ENCODE measurements at regions not wholly inside any gene's neighbourhood (a gene's known extent, or its start where the extent isn't known, plus 50 kb on each side); places are given as distances from the start of the nearest gene placed in this dataset.

DNA sequence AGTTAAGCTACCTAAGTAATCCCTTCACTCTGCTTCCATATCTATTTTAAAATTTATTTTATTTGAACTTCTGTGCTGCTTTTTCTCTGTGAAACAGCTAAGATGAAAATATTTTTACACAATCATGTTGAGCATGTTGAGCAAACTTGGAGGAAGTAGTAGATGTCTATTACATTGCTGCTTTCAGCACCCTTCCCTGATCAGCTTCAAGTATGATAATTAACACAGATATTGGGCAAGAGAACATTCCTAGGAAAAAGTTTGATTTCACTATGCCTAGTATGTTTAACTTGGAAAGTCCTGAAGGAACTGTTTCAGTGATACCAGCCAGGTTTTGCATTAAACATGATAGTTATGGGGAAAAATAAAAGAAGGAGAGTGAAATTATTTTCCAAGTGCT, 283.6 kb downstream of the ELAVL2 start:
- DNase-seq (ENCODE audit: low spot score) = no peak

DNA sequence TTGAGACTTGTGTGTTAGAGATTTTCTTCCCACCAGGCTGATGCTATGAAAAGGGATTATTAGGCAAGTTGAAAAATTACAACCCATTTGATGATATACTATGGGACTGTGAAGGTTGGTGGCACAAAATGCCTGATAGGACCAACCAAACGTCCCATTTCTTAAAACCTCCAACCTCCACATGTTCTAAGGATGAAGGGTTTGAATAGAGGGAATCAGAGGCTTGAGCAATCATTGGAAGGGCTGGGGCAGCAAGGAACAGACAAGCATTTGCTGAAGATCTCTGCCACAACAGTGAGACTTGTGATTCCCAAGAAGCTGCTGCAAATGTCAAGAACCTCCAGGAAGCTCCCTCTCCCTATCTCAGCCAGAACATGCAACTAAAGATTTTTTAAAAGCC, 283.1 kb downstream of the ELAVL2 start:
- no peak for DNase-seq (ENCODE audit: low spot score)

DNA sequence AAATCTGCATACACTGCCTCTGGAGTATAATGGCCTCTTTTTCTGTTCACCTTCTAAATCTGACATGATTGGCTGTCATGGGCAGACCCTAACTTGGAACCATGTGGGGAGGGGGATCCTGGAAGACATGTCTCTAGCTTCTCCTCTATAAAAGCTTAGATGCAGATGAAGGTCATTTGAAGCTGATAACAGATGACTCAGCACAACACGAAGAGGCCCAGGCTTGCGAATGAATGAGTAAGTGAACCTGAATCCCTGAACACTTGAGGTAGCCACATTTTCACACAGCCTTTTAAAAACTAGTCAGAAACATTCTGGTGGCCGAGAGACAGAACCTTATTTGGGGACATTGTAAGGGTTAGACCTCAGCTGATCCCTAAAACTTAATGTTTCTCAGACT, 282.6 kb downstream of the ELAVL2 start:
- no peak for DNase-seq (ENCODE audit: low spot score)

DNA sequence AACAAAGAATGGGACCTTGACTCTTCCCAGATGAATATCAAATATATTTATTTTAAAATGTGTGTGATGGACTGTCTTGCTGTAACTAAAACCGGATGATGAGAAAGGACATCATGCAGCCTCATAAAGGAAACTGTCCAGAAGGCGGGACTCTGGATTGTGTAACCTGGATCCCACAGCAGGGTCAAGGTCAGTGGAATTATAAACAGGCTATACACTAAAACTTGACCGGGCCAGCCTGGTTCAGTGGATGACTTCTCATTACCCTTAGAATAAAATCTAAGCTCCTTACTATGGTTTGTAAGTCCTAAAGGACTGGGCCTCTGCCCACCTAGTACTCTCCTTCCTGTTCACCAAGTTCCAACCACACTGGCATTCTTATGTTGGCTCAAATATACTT, 280.3 kb downstream of the ELAVL2 start:
- DNase-seq (ENCODE audit: low spot score) = no peak

DNA sequence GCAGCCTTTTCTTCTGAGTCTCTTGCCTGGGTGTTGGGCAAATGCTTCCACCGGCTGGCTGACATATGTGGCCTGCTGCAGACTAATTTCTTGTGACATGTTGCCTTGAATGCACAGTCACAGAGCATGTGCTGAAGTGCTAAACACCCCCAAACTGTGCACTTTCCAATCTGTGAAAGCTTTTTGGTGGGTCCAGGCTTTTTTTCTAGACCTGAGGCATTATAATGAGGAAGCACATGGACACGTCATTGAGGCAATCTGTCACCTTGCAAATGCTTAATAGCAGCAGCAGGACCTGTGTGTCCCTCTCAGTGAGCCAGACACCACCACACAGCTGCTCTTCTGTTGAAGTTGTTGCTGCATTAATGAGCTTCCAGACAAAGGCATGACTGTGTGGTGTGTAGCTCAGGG, 274.7 kb downstream of the ELAVL2 start:
- no peak for DNase-seq (ENCODE audit: low spot score)

DNA sequence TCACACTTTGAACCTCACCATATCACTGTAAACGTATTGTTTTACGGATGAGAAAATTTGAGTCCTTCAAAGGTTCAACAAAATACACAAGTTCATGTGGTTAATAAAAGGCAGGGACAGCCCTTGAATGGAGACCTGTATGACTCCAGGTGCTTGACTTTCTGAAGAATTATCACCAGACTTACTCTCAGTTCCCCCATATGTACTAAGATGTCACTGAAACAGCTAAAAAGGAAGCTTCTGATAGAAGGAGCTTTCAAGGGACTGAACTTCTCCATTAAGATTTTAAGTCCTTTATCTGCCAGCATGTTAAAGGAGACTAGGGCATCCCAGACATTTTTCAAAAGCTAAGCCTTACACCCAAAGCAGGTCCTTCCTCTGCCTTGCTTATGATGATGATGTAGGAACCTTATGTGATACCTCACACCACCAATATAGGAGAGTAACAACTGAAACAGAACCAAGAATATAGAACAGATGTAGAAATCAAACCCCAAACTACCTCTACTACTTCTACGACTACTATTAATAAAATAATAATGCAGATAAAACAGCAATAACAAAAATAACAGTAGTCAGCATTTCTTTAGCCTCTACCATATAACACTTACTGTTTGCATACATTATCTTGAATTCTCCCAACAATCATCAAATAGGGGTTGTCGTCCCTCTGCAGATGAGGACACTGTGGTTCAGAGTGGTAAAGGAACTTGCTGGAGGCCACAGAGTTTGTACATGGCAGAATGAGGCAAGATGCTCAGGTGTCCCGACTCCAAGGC, 273.9 kb downstream of the ELAVL2 start:
- no peak for DNase-seq (ENCODE audit: low spot score)

DNA sequence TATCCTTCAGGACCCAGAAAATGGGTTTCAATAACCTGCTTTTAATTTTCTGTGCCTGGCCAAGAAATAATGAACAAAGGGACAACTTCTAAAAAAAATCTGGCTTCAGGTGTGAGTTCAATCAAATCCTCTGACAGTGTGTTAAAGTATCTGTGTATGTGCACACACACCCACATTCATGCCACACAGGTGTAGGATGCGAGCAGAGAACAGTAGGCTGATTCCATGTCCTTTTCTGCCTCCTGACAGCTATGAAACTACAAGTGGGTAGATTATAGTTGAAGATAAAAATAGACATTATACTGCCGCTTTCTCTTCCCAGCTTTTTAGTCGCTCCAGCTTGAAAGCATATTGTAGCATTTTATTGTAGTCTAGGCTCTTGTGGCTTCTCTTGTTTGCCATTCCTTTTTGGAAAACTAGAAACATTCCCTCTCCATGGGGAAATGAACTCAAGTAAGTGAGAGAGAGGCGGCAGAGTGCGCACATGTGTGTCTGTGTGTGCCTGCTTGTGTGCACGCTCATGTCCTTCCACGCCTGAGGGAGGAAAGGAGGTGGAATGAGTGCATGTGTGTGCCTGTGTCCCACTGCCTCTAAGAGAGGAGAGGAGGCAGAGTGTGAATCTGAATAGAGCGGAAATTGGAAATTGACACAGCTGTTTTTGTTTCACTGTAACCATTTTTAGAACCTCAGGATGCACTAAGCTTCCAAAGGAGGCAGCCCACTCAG, 273.0 kb downstream of the ELAVL2 start:
- DNase-seq (ENCODE audit: low spot score) = no peak

DNA sequence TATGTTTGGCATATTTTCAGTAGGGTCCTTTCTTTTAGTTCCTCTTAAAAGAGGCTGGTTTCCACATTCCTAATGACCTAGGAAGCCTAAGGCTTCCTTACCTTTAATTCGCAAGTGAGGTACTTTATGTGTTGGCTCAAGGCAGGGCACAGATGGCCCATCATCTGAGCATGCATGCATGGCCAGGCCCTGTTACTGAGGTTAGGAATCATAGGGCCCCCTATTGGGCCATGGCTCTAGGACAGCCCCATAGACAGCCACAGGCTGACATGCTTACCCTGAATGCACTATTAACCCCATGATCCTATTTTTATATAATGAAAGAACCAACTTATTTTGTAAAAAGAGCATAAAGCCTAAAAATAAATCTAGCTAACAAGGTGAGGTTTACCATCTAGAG, 271.4 kb downstream of the ELAVL2 start:
- no peak for DNase-seq (ENCODE audit: low spot score)

DNA sequence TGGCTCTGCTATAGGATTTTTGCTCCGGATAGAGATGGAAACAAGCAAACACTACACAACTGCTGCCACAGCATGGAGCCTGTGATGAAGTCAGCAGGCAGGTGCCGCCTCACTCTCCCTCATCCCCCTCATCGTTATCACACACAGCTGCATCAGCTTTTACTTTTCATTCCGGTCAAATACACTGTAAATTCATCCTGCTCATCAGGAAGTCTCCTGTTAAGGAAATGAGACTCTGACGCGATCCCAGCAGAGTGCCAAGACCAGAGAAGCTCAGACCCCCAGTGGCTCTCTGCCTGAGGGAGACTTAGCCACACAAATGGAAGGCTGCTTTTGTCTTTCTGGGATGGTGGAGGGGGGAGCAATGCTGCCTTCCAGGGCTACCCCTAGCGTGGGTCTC, 270.2 kb downstream of the ELAVL2 start:
- no peak for DNase-seq (ENCODE audit: low spot score)

DNA sequence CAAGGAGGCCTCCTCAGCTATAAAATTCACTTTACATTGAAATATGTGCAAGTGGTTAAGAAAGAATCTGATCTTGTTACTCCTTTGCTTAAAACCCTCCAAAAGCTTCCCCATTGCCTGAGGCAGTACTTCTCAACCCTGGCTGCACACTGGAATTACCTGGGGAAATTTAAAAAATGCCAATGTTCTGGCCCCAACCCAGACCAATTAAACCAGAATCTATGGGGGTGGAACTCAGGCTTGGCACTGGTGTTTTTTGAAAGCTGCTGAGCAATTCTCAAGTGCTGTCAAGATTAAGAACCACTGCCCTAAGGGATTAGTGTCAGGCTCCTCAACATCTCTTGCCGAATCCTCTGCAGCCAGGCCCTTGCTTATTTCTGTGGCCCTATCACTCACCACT, 269.6 kb downstream of the ELAVL2 start:
- DNase-seq (ENCODE audit: low spot score) = no peak

DNA sequence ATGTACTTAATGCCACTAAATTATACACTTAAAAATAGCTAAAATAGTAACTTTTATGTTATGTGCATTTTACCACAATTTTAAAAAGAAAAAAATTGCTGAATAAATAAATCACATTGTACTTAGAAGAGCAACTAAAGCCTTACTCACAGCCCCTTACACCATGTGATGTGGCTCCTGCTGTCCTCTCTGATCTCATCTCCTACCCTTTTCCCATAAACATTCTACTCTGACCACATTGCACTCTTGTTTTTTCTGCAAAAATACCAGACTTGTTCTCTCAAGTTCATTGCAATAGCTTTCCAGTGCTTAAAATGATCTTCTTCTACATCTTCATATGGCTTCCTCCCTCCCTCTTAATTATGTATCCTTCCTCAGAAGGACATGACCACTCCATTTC, 268.4 kb downstream of the ELAVL2 start:
- DNase-seq (ENCODE audit: low spot score) = no peak

DNA sequence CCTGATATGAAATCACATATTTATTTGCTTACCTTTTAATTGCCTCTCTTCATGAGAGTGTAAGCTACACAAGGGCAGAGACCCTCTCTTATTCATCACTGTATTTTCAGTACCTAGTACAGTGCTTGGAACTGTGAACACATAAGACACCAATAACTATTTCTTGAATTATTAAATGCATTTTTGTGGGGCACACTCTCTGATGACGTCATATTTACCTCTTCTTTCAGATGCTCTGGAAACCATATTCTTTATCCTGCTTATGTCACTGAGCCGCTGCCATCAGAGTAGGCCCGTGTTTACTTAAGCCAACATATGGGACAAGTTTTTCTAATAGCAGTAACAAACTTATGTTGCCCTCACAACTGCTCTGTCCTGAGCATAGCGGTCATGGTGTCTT, 266.5 kb downstream of the ELAVL2 start:
- DNase-seq (ENCODE audit: low spot score) = no peak

DNA sequence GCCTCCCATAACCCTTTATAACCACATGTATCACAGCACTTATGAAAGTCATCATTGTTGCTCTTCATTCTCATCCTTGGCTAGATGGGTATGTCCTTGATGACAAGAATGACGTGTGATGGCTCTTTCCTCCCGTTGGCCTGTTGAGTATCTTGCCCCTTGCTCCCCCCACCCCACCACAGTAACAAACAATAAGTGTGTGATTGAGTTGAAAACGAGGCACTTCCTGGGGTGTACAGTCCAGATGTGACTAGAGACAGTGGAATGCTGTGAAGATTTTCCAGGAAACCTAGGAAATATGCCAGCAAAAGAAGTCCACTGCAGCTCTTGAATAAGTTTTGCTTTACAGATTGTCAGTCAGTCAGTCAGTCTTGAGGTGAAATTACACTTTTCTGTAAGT, 262.5 kb downstream of the ELAVL2 start:
- DNase-seq (ENCODE audit: low spot score) = no peak

DNA sequence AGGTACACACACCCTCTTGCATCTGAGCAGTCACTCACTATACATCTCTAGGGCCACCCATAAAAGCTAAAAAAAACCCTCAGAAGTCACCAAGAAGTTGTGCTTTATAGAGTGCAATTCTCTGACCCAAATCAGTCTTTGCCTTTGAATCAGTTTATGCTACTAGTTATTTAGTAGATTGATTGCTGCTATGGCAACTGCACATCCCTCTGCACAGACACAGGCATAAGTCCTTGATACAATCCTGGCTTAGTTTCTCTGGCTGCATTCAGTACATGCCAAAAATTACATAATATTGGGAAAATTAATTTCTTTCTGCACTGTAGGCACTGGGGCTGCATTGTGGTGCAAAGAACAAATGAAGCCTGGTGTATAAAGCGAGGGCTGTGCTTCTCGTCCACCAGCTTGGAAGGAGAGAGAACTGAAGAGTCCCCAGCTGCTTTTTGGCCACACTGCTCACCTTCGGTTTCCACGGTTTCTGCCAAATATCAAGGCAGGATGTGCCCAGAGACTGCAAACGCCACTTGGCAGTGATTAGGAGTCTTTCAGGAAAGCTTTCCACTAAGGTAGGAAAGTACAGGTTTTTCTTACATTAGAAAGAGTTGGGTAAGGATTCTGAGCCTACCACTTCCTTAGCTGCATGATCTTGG, 258.4 kb downstream of the ELAVL2 start:
- no peak for DNase-seq (ENCODE audit: low spot score)

DNA sequence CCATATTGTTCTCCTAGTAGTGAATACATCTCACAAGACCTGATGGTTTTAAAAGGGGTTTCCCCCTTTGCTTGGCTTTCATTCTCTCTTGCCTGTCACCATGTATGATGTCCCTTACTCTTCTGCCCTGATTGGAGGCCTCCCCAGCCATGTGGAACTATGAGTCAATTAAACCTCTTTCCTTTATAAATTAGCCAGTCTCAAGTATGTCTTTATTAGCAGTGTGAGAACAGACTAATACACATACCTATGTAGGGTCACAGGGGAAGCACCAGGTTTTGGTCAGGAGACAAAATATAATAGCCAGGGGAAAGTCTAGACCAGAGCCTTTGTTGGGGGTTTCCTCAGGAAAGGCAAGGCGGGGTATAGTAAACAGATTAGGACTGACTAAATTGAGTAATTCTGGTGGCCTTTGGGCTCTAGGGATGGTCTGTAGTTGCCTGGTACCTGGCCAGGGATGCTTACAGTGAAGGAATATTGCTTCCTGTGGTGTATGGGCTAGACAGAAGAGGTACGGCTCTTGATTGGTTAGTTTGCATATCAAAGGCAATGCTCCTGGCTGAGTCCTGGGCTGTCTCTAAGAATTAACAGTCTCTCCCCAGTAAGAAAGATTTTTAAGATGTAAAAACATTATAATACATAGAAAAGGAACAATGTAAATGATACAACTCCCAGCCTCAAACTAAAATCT, 254.5 kb downstream of the ELAVL2 start:
- DNase-seq (ENCODE audit: low spot score) = no peak

DNA sequence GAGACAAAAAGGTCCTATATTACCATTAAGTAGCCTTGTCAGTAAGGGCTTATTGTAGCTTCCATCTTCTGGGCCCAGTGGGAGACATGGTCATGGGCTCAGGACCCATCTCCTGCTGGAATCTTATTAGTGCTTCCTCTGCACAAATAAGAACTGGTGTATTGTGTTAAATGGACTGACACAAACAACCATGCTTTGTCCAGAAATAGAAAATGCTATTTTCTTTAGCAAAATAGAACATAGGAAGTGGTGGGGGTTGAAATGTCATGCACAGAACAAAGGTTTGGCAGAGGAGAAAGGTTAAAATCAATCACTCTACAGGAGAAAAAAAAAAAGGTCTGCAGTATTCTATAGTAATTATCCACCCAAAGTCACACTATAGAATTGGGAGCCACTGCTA, 252.2 kb downstream of the ELAVL2 start:
- no peak for DNase-seq (ENCODE audit: low spot score)

DNA sequence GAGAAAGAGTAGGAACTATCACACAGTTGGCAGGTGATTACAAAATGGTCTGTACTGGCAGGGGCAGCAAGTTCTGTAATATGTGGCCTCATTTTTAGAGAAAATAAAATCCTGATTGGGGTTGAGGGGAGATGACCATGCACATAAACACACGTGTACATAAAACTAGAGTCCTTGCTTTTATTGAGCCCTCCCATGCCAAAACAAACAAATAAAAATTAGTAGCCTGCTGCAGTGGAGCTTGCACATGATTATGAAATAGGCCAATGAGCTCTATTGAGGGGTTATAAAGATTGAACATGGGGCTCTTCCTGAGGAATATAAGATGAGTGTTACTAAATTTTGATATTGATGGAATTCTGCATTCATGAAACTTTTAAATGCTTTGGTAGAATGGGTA, 248.4 kb downstream of the ELAVL2 start:
- no peak for DNase-seq (ENCODE audit: low spot score)

DNA sequence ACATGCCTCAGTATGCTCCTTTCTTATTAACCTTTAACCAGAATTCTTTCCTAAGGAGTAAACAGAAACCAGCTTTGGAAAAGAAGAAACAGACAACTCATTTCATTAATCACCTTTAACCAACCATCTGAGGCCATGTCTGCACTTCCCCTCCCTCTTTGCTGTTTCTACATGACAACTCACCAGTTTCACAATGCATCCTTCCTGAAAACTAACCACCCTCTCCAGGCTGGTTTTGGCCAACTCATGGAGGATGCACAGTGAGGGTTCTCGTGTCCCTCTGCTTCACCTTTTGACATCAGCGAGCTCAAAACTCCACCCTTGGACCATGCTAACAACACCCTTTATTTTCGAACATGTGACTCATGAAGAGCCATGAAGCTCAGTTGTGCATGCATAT, 244.1 kb downstream of the ELAVL2 start:
- DNase-seq (ENCODE audit: low spot score) = no peak

DNA sequence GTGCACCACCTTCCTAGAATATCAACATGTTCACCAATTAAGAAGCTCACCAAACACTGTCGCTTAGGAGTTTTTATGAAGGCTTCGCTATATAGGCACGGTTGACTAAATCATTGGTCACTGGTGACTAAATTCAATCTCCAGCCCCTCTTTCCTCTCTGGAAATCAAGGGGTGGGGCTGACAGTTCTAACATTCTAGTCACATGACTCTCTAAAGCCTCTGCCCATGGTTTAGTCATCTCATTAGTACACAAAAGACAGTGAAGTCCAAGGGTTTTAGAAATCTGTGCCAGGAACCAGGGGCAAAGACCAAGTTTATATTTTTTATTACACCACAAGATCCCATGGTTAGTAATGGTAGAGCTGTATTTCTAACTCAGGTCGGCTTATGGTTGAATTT, 243.2 kb downstream of the ELAVL2 start:
- DNase-seq (ENCODE audit: low spot score) = no peak

DNA sequence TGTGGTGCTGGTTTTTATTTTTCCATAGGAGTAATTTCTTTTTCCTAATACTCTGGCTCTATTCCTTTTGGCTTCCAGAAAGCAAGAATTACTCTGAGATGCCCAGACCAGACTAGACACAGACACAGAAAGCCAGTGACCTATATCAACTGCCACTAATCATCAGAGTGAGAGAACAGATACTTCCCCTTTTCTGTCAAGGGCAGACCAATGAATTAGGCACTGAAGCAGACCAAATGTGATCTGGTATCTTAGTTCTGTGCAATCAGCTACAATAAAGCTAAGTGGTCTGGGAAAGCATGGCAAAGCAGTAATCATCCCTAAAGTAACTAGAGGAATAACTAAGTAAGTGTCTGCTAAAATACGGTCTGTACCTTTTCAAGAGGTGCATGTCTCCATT, 239.1 kb downstream of the ELAVL2 start:
- DNase-seq (ENCODE audit: low spot score) = no peak

DNA sequence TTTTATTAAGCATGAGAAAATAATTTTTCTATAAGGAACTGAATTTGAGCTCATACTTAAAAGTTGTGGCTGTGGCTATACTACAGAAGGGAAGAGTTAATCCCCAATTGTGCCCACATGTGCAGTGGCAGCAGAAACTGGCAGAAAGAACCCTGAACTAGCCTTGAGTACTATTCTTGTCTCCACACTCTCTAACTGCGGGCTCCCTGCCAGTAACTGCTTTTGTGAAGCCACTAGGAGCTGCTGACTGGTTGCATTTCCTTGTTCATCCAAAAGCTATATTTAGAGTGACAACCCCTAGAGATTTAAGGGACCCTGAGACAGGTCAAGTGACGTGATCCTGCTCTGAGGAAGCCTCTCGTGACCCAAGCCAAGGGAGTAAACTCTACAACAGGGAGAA, 238.6 kb downstream of the ELAVL2 start:
- no peak for DNase-seq (ENCODE audit: low spot score)

DNA sequence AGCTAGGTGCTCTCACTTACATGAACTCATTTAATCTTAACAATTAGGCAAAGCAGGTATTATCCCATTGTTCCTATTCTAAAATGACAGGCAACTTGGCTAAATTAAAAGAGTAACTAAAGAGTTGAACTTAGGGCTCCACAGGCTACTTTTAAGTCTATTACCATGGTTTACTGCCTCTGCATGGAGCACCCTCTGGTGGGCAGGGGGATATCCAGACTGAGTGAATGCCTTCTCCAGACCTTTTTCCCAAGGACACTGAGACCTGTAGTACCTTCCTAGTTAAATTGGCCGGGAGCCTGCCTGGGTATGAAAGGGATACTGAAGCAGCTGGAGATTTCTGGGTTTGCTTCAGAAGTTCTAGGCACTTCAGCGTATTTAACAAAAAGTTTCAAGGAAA, 238.1 kb downstream of the ELAVL2 start:
- no peak for DNase-seq (ENCODE audit: low spot score)

Measured in hepatic stellate cell (primary cell).